ENCODE measurements at regions not wholly inside any gene's neighbourhood (a gene's known extent, or its start where the extent isn't known, plus 50 kb on each side); places are given as distances from the start of the nearest gene placed in this dataset.

- Histone ChIP-seq H3K36me3 (ENCODE audit: control insufficient read depth in 4 of 4, insufficient read depth in 4 of 4, low read length in 3 of 4) (no peaks in the 10 kb centered on the region), H3K27ac (ENCODE audit: insufficient read depth in 1 of 2, low read depth in 1 of 2, low read length in 2 of 2, poor library complexity in 1 of 2, severe bottlenecking in 2 of 2) (no peak overlapping the region), H3K4me3 (ENCODE audit: control insufficient read depth in 1 of 7, extremely low read depth in 1 of 7, insufficient read depth in 4 of 7, low read depth in 2 of 7, low read length in 6 of 7) (no peak overlapping the region), H3K9me3 (ENCODE audit: control extremely low read depth in 1 of 5, control insufficient read depth in 4 of 5, insufficient read depth in 2 of 5, low read depth in 1 of 5, low read length in 4 of 5) (peaks cover 0 to 1% (median 0%) of the 10 kb centered on the region in 5 experiments), H3K4me1 (ENCODE audit: control extremely low read depth in 1 of 4, control insufficient read depth in 4 of 4, insufficient read depth in 4 of 4, low read length in 3 of 4) (no peaks in the 10 kb centered on the region), H3K27me3 (replicated peaks in 2 of 5; ENCODE audit: control insufficient read depth in 4 of 5, insufficient read depth in 5 of 5, low read length in 4 of 5) (no peaks in the 10 kb centered on the region)
- ChIA-PET POLR2A (no interaction called here), CTCF (no interaction called here)
- DNase-seq, result no peak
- 88% methylated on average over 4 of the region's 5 CpGs for WGBS (ENCODE audit: insufficient coverage)
Observed at GRCh38 chr17:52495646-52496045, 337.1 kb upstream of the CA10 start.

- no peak overlapping the region for H3K27ac ChIP-seq (ENCODE audit: insufficient read depth in 1 of 2, low read depth in 1 of 2, low read length in 2 of 2, poor library complexity in 1 of 2, severe bottlenecking in 2 of 2)
- POLR2A ChIA-PET, result no interaction called here
- no peaks in the 10 kb centered on the region for H3K36me3 ChIP-seq (ENCODE audit: control insufficient read depth in 4 of 4, insufficient read depth in 4 of 4, low read length in 3 of 4)
- CTCF ChIA-PET, result no interaction called here
- DNase-seq, result no peak
- peaks cover 0 to 5% (median 0%) of the 10 kb centered on the region in 5 experiments for H3K9me3 ChIP-seq (ENCODE audit: control extremely low read depth in 1 of 5, control insufficient read depth in 4 of 5, insufficient read depth in 2 of 5, low read depth in 1 of 5, low read length in 4 of 5)
- H3K4me3 ChIP-seq (ENCODE audit: control insufficient read depth in 1 of 7, extremely low read depth in 1 of 7, insufficient read depth in 4 of 7, low read depth in 2 of 7, low read length in 6 of 7), result no peak overlapping the region
- H3K27me3 ChIP-seq (replicated peaks in 2 of 5; ENCODE audit: control insufficient read depth in 4 of 5, insufficient read depth in 5 of 5, low read length in 4 of 5), result no peaks in the 10 kb centered on the region
- 88% methylated on average over 1 of the region's 3 CpGs for WGBS (ENCODE audit: insufficient coverage)
- no peaks in the 10 kb centered on the region for H3K4me1 ChIP-seq (ENCODE audit: control extremely low read depth in 1 of 4, control insufficient read depth in 4 of 4, insufficient read depth in 4 of 4, low read length in 3 of 4)
Observed at GRCh38 chr17:52482271-52482670, 323.8 kb upstream of the CA10 start.

- H3K27ac ChIP-seq (ENCODE audit: insufficient read depth in 1 of 2, low read depth in 1 of 2, low read length in 2 of 2, poor library complexity in 1 of 2, severe bottlenecking in 2 of 2), result no peak overlapping the region
- 85% methylated on average over 4 of the region's 9 CpGs for WGBS (ENCODE audit: insufficient coverage)
- DNase-seq, result no peak
- CTCF ChIA-PET, result no interaction called here
- POLR2A ChIA-PET, result no interaction called here
- no peaks in the 10 kb centered on the region for H3K4me1 ChIP-seq (ENCODE audit: control extremely low read depth in 1 of 4, control insufficient read depth in 4 of 4, insufficient read depth in 4 of 4, low read length in 3 of 4)
- H3K9me3 ChIP-seq (ENCODE audit: control extremely low read depth in 1 of 5, control insufficient read depth in 4 of 5, insufficient read depth in 2 of 5, low read depth in 1 of 5, low read length in 4 of 5), result peaks cover 0 to 5% (median 0%) of the 10 kb centered on the region in 5 experiments
- H3K27me3 ChIP-seq (replicated peaks in 2 of 5; ENCODE audit: control insufficient read depth in 4 of 5, insufficient read depth in 5 of 5, low read length in 4 of 5), result no peaks in the 10 kb centered on the region
- H3K4me3 ChIP-seq (ENCODE audit: control insufficient read depth in 1 of 7, extremely low read depth in 1 of 7, insufficient read depth in 4 of 7, low read depth in 2 of 7, low read length in 6 of 7), result no peak overlapping the region
- no peaks in the 10 kb centered on the region for H3K36me3 ChIP-seq (ENCODE audit: control insufficient read depth in 4 of 4, insufficient read depth in 4 of 4, low read length in 3 of 4)
Observed at GRCh38 chr17:52477824-52478699, 319.5 kb upstream of the CA10 start.

- no peak for DNase-seq
- no peaks in the 10 kb centered on the region for H3K27me3 ChIP-seq (replicated peaks in 2 of 5; ENCODE audit: control insufficient read depth in 4 of 5, insufficient read depth in 5 of 5, low read length in 4 of 5)
- 87% methylated on average over 2 of the region's 2 CpGs for WGBS (ENCODE audit: insufficient coverage)
- no peak overlapping the region for H3K27ac ChIP-seq (ENCODE audit: insufficient read depth in 1 of 2, low read depth in 1 of 2, low read length in 2 of 2, poor library complexity in 1 of 2, severe bottlenecking in 2 of 2)
- H3K9me3 ChIP-seq (ENCODE audit: control extremely low read depth in 1 of 5, control insufficient read depth in 4 of 5, insufficient read depth in 2 of 5, low read depth in 1 of 5, low read length in 4 of 5), result no peaks in the 10 kb centered on the region
- CTCF ChIA-PET, result no interaction called here
- H3K4me1 ChIP-seq (ENCODE audit: control extremely low read depth in 1 of 4, control insufficient read depth in 4 of 4, insufficient read depth in 4 of 4, low read length in 3 of 4), result no peaks in the 10 kb centered on the region
- no peaks in the 10 kb centered on the region for H3K36me3 ChIP-seq (ENCODE audit: control insufficient read depth in 4 of 4, insufficient read depth in 4 of 4, low read length in 3 of 4)
- POLR2A ChIA-PET, result no interaction called here
- H3K4me3 ChIP-seq (ENCODE audit: control insufficient read depth in 1 of 7, extremely low read depth in 1 of 7, insufficient read depth in 4 of 7, low read depth in 2 of 7, low read length in 6 of 7), result no peak overlapping the region
Observed at GRCh38 chr17:52476638-52477313, 318.3 kb upstream of the CA10 start.

GRCh38 chr17:52470553-52470952, 312.0 kb upstream of the CA10 start:
- no peak overlapping the region for H3K4me3 ChIP-seq (ENCODE audit: control insufficient read depth in 1 of 7, extremely low read depth in 1 of 7, insufficient read depth in 4 of 7, low read depth in 2 of 7, low read length in 6 of 7)
- peaks cover 0 to 2% (median 0%) of the 10 kb centered on the region in 5 experiments for H3K9me3 ChIP-seq (ENCODE audit: control extremely low read depth in 1 of 5, control insufficient read depth in 4 of 5, insufficient read depth in 2 of 5, low read depth in 1 of 5, low read length in 4 of 5)
- CTCF ChIA-PET, result interaction anchor here (0.7 kb wide), 1 partner anchor 75 kb away, joined by 3 read pairs; no protein-coding TSS in a partner anchor
- H3K27me3 ChIP-seq (replicated peaks in 2 of 5; ENCODE audit: control insufficient read depth in 4 of 5, insufficient read depth in 5 of 5, low read length in 4 of 5), result no peaks in the 10 kb centered on the region
- WGBS (ENCODE audit: insufficient coverage), result no CpG with 5 or more reads among the region's 2 CpGs
- DNase-seq, result no peak
- H3K4me1 ChIP-seq (ENCODE audit: control extremely low read depth in 1 of 4, control insufficient read depth in 4 of 4, insufficient read depth in 4 of 4, low read length in 3 of 4), result no peaks in the 10 kb centered on the region
- POLR2A ChIA-PET, result no interaction called here
- no peak overlapping the region for H3K27ac ChIP-seq (ENCODE audit: insufficient read depth in 1 of 2, low read depth in 1 of 2, low read length in 2 of 2, poor library complexity in 1 of 2, severe bottlenecking in 2 of 2)
- H3K36me3 ChIP-seq (ENCODE audit: control insufficient read depth in 4 of 4, insufficient read depth in 4 of 4, low read length in 3 of 4), result no peaks in the 10 kb centered on the region

GRCh38 chr17:52465407-52465806, 306.9 kb upstream of the CA10 start:
- no peak for DNase-seq
- POLR2A ChIA-PET, result no interaction called here
- Histone ChIP-seq H3K4me1 (ENCODE audit: control extremely low read depth in 1 of 4, control insufficient read depth in 4 of 4, insufficient read depth in 4 of 4, low read length in 3 of 4) (no peaks in the 10 kb centered on the region), H3K4me3 (ENCODE audit: control insufficient read depth in 1 of 7, extremely low read depth in 1 of 7, insufficient read depth in 4 of 7, low read depth in 2 of 7, low read length in 6 of 7) (no peak overlapping the region), H3K27me3 (replicated peaks in 2 of 5; ENCODE audit: control insufficient read depth in 4 of 5, insufficient read depth in 5 of 5, low read length in 4 of 5) (no peaks in the 10 kb centered on the region), H3K9me3 (ENCODE audit: control extremely low read depth in 1 of 5, control insufficient read depth in 4 of 5, insufficient read depth in 2 of 5, low read depth in 1 of 5, low read length in 4 of 5) (peaks cover 0 to 4% (median 0%) of the 10 kb centered on the region in 5 experiments), H3K36me3 (ENCODE audit: control insufficient read depth in 4 of 4, insufficient read depth in 4 of 4, low read length in 3 of 4) (no peaks in the 10 kb centered on the region), H3K27ac (ENCODE audit: insufficient read depth in 1 of 2, low read depth in 1 of 2, low read length in 2 of 2, poor library complexity in 1 of 2, severe bottlenecking in 2 of 2) (no peak overlapping the region)
- 82% methylated on average over 3 of the region's 3 CpGs for WGBS (ENCODE audit: insufficient coverage)
- CTCF ChIA-PET, result no interaction called here

GRCh38 chr17:52451294-52451861, 292.9 kb upstream of the CA10 start:
- Histone ChIP-seq H3K36me3 (ENCODE audit: control insufficient read depth in 4 of 4, insufficient read depth in 4 of 4, low read length in 3 of 4) (no peaks in the 10 kb centered on the region), H3K4me3 (ENCODE audit: control insufficient read depth in 1 of 7, extremely low read depth in 1 of 7, insufficient read depth in 4 of 7, low read depth in 2 of 7, low read length in 6 of 7) (no peak overlapping the region), H3K27me3 (replicated peaks in 2 of 5; ENCODE audit: control insufficient read depth in 4 of 5, insufficient read depth in 5 of 5, low read length in 4 of 5) (no peaks in the 10 kb centered on the region), H3K4me1 (ENCODE audit: control extremely low read depth in 1 of 4, control insufficient read depth in 4 of 4, insufficient read depth in 4 of 4, low read length in 3 of 4) (no peaks in the 10 kb centered on the region), H3K27ac (ENCODE audit: insufficient read depth in 1 of 2, low read depth in 1 of 2, low read length in 2 of 2, poor library complexity in 1 of 2, severe bottlenecking in 2 of 2) (no peak overlapping the region), H3K9me3 (ENCODE audit: control extremely low read depth in 1 of 5, control insufficient read depth in 4 of 5, insufficient read depth in 2 of 5, low read depth in 1 of 5, low read length in 4 of 5) (peaks cover 0 to 4% (median 0%) of the 10 kb centered on the region in 5 experiments)
- CTCF ChIA-PET, result no interaction called here
- POLR2A ChIA-PET, result no interaction called here
- no peak for DNase-seq
